Fibroblast of lung (primary cell): ENCODE measurements at regions not wholly inside any gene's neighbourhood (a gene's known extent, or its start where the extent isn't known, plus 50 kb on each side); places are given as distances from the start of the nearest gene placed in this dataset.

Experiments used
- DNase-seq, 2 donors: peaks; one replicate each; pipeline versions ENCODE4 v3.0.0 to v3.0.0-alpha.2; 2010; ENCODE audit warnings: low read depth in 2 of 2
- H2AFZ ChIP-seq: 2 replicates; pipeline ENCODE4 v1.5.1; 2012; ENCODE audit warnings: low read length, control low read depth, inconsistent platforms
- H3K27ac ChIP-seq: 2 replicates; pipeline ENCODE4 v1.5.1; 2011; ENCODE audit warnings: low read length, control low read depth; ENCODE audit not compliant: insufficient read depth
- H3K27me3 ChIP-seq: 2 replicates; pipeline ENCODE4 v1.5.1; 2011; ENCODE audit warnings: mild to moderate bottlenecking, low read length; ENCODE audit not compliant: control insufficient read depth, insufficient read depth
- H3K36me3 ChIP-seq: 2 replicates; pipeline ENCODE4 v1.5.1; 2011; ENCODE audit warnings: low read length; ENCODE audit not compliant: control insufficient read depth, insufficient read depth
- H3K4me1 ChIP-seq: 2 replicates; pipeline ENCODE4 v1.5.1; 2011; ENCODE audit warnings: low read length; ENCODE audit not compliant: control insufficient read depth, insufficient read depth; ENCODE audit errors: extremely low read depth
- H3K4me2 ChIP-seq: 2 replicates; pipeline ENCODE4 v1.5.1; 2011; ENCODE audit warnings: low read length, control low read depth; ENCODE audit not compliant: insufficient read depth; ENCODE audit errors: extremely low read depth
- H3K4me3 ChIP-seq, 4 experiments: fragments of 200-600 bp in 1 of 4; sonication (generic) in 1 of 4; replicated peaks in 1 of 4; 2 replicates each; pipeline ENCODE4 v1.5.1; 2011 to 2016; ENCODE audit warnings: low read length in 4 of 4, low read depth in 3 of 4, mild to moderate bottlenecking in 3 of 4, control low read depth in 2 of 4, inconsistent platforms in 1 of 4, mixed read lengths in 1 of 4; ENCODE audit not compliant: insufficient read depth in 1 of 4; ENCODE audit errors: control extremely low read depth in 1 of 4
- H3K79me2 ChIP-seq: 2 replicates; pipeline ENCODE4 v1.5.1; 2012; ENCODE audit warnings: mild to moderate bottlenecking, low read length, inconsistent platforms; ENCODE audit not compliant: control insufficient read depth, insufficient read depth
- H3K9ac ChIP-seq: 2 replicates; pipeline ENCODE4 v1.5.1; 2011; ENCODE audit warnings: mild to moderate bottlenecking, low read length, control low read depth; ENCODE audit not compliant: insufficient read depth
- H3K9me3 ChIP-seq: 2 replicates; pipeline ENCODE4 v1.5.1; 2012; ENCODE audit warnings: low read depth, low read length; ENCODE audit not compliant: control insufficient read depth, insufficient read depth
- H4K20me1 ChIP-seq: 2 replicates; pipeline ENCODE4 v1.5.1; 2011; ENCODE audit warnings: low read length; ENCODE audit not compliant: control insufficient read depth, insufficient read depth; ENCODE audit errors: extremely low read depth
- EZH2 ChIP-seq: IDR thresholded peaks from 2 replicates; pipeline ENCODE4 v1.5.1; 2012; ENCODE audit warnings: low read length, control low read depth, mild to moderate bottlenecking; ENCODE audit errors: missing control alignments
- TF ChIP-seq, protein P1 (sequence below), 2 donors: IDR thresholded peaks in 1 of 2; conservative IDR thresholded peaks in 1 of 2; 1 replicate in 1 of 2; 2 replicates in 1 of 2; pipeline ENCODE4 v1.5.1; 2011 to 2012; ENCODE audit warnings: low read length in 2 of 2, control low read depth in 1 of 2, inconsistent platforms in 1 of 2, low read depth in 1 of 2, mild to moderate bottlenecking in 1 of 2

DNA sequence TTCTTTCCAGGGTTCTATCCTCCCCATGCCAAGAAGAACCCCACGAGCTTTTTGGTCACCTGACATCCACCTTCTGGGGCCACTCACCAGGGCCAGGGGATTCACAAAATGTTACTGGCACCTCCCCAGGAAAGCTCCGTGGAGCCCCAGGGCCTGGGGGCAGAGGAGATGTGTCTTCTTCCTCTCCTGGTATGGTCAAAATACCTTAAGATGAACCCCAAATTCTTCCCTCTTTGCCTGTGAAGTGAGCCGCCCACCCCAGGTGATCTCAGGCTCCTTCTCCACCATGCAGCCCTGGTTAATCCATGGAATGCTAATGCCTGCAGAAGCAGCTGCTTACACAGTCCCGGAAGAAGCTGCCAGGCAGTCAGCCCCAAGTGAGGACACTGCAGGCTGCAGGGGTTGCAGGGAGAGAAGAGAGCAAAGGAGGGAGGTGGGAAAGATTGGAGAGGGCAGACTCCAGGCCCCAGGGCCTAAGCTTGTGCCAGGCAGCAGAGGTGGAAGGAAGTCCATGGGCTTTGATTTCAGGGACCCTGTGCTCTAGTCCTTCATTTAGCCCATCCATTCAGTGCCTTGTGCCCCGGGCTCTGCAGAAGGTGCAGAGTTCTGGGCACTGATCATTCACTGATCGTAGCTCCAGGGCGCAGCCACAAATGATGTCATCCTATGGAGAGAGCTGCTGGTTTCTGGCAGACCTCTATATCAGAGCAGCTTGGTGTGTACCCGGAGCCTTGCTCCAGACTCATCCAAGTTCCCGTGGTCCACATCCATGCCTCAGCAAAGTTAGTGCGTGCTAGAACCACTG, 127.9 kb upstream of the NECTIN1 start:
- DNase-seq = no peak
- no peak for TF ChIP-seq EZH2
- TF ChIP-seq, protein P1, sequence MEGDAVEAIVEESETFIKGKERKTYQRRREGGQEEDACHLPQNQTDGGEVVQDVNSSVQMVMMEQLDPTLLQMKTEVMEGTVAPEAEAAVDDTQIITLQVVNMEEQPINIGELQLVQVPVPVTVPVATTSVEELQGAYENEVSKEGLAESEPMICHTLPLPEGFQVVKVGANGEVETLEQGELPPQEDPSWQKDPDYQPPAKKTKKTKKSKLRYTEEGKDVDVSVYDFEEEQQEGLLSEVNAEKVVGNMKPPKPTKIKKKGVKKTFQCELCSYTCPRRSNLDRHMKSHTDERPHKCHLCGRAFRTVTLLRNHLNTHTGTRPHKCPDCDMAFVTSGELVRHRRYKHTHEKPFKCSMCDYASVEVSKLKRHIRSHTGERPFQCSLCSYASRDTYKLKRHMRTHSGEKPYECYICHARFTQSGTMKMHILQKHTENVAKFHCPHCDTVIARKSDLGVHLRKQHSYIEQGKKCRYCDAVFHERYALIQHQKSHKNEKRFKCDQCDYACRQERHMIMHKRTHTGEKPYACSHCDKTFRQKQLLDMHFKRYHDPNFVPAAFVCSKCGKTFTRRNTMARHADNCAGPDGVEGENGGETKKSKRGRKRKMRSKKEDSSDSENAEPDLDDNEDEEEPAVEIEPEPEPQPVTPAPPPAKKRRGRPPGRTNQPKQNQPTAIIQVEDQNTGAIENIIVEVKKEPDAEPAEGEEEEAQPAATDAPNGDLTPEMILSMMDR (conservative IDR thresholded peaks at IDR 0.05 in 1 of 2, IDR thresholded peaks at IDR 0.05 in 1 of 2; ENCODE audit: low read depth in 1 of 2, low read length in 2 of 2) = no peak
- Histone ChIP-seq H3K27ac (no peak overlapping the region), H3K27me3 (peaks cover 6% of the 10 kb centered on the region), H3K36me3 (no peaks in the 10 kb centered on the region), H3K79me2 (no peaks in the 10 kb centered on the region), H2AFZ (no peak overlapping the region), H3K4me1 (no peaks in the 10 kb centered on the region), H3K9ac (no peak overlapping the region), H3K4me2 (no peak overlapping the region), H4K20me1 (no peaks in the 10 kb centered on the region), H3K9me3 (no peaks in the 10 kb centered on the region), H3K4me3 (no peak overlapping the region)

DNA sequence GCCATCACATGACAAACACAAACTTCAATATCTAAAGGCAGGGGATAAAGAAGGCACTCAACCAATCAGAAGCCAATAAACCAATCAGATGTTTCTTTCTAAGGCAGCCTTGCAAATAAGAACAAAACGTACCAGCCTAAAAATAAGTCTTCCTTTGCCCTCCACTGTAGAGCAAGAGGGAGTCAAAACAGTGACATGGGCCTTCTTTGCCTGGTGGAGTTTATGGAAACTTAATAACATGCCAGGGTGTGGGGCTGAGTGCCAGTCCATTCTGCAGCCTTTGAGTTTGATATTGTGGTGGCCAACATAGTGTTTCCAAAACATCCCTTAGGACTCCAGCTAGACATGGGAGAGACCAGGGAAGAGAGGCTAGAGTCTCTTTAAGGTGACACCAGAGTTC, 126.1 kb upstream of the NECTIN1 start:
- Histone ChIP-seq H3K9me3 (no peaks in the 10 kb centered on the region), H3K4me1 (no peaks in the 10 kb centered on the region), H3K4me2 (no peak overlapping the region), H4K20me1 (no peaks in the 10 kb centered on the region), H3K36me3 (no peaks in the 10 kb centered on the region), H2AFZ (no peak overlapping the region), H3K27me3 (peaks cover 6% of the 10 kb centered on the region), H3K27ac (no peak overlapping the region), H3K79me2 (no peaks in the 10 kb centered on the region), H3K9ac (no peak overlapping the region), H3K4me3 (no peak overlapping the region)
- TF ChIP-seq EZH2 = no peak
- TF ChIP-seq, protein P1 (conservative IDR thresholded peaks at IDR 0.05 in 1 of 2, IDR thresholded peaks at IDR 0.05 in 1 of 2; ENCODE audit: low read depth in 1 of 2, low read length in 2 of 2) = no peak
- no peak for DNase-seq

DNA sequence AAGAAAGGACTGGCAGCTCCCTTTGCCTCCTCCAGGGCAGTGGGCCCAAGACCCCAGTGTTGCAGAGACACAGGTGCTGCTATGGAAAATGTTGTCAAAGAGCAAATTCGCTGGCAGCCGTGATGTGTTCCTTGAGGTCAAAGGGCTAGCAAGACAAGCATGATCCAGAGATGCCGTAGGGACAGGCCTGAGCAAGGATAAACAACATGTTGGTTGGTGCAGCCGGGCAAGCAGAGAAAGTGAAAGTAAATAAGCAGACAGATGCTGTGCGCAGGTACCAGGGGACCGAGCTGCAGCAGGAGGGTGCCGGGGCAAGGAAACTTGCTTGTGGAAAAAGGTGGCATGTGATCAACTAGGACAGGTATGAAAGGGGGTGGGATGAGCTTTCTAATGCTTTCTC, 125.5 kb upstream of the NECTIN1 start:
- Histone ChIP-seq H3K36me3 (no peaks in the 10 kb centered on the region), H3K4me2 (no peak overlapping the region), H3K4me1 (no peaks in the 10 kb centered on the region), H3K4me3 (no peak overlapping the region), H3K27ac (no peak overlapping the region), H4K20me1 (no peaks in the 10 kb centered on the region), H2AFZ (no peak overlapping the region), H3K9me3 (no peaks in the 10 kb centered on the region), H3K27me3 (peaks cover 6% of the 10 kb centered on the region), H3K79me2 (no peaks in the 10 kb centered on the region), H3K9ac (no peak overlapping the region)
- TF ChIP-seq, protein P1 (conservative IDR thresholded peaks at IDR 0.05 in 1 of 2, IDR thresholded peaks at IDR 0.05 in 1 of 2; ENCODE audit: low read depth in 1 of 2, low read length in 2 of 2) = no peak
- TF ChIP-seq EZH2 = no peak
- no peak for DNase-seq
